ENCODE measurements at regions not wholly inside any gene's neighbourhood (a gene's known extent, or its start where the extent isn't known, plus 50 kb on each side); places are given as distances from the start of the nearest gene placed in this dataset.
A peak's percentile ranks its signal among the peaks of the same experiment; 100 is the strongest.

DNA sequence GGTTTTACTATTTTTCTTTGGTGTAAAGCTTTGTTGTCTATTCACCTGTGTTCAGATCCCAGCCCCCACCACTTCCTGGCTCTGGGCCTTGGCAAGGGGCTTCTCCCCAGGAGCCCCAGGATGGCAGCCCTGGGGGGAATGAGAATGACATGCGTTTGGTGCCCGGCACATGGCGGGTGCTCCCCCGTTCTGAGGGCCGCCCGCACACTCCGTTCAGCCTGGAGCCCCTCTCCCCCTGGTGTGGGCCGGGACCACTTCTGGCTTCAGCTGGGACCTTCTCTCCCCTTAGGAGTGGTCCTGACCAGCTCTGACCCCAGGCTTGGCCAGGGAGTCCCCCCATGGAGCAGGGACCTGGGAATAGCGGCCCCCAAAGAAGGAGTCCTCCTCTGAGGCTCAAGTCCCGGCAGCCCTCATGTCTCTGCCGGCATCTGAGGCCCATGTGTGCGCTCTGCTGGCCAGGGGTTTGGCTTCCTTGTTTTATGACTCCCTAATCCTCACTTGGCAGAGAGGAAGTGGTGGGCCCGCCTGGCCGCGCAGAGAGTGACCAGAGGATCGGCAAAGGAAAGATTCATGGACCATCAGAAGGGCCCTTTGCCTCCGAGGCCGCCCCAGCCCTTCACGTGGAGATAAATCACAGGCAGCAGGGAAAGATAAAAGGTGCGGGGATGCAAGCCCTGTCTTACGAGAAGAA, 57.0 kb upstream of the LMX1B start:
- Histone ChIP-seq H3K9me3 (ENCODE audit: control insufficient read depth, insufficient read depth, low read length) (no peaks in the 10 kb centered on the region), H3K4me3 (ENCODE audit: low read length) (no peak overlapping the region), H3K4me1 (ENCODE audit: control insufficient read depth, insufficient read depth, low read length) (no peaks in the 10 kb centered on the region), H3K36me3 (ENCODE audit: control insufficient read depth, insufficient read depth, low read length) (no peaks in the 10 kb centered on the region), H3K27me3 (ENCODE audit: control insufficient read depth, insufficient read depth, low read length) (no peaks in the 10 kb centered on the region), H3K27ac (ENCODE audit: low read length) (no peak overlapping the region)
- no CpG with 5 or more reads among the region's 21 CpGs for WGBS (ENCODE audit: insufficient coverage, insufficient read length)
- DNase-seq (ENCODE audit: low read depth, low spot score): no peak

DNA sequence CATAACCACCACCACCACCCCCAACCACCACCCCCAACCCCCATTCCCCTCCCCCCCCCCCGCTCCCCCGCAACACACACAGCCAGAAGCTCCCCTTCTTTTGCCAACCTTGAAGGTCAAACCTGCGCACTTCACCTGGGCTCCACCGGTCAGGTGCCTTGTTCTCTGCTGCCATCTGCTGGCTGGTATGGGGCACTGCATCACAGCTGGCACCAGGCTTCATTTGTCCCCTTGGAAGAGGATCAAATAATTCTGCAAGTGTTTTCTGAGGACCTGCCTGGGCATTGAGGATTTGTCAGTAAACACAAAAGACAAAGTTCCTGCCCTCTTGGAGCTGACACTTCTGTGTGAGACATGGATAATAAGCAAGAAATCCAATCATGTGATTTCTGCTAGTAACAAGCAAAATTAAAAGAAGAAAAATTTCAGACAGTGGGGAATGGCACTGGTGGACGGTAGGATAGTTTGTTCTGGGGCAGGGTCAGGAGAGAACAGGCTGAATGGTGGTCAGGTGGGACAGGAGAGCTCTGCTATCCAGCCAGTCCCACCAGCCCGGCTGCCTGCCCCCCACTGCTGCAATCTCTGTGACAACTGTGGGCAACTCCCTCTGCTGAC, 55.6 kb upstream of the LMX1B start:
- no peak overlapping the region for H3K4me3 ChIP-seq (ENCODE audit: low read length)
- no CpG with 5 or more reads among the region's 6 CpGs for WGBS (ENCODE audit: insufficient coverage, insufficient read length)
- DNase-seq (ENCODE audit: low read depth, low spot score): peak; percentile 74
- H3K4me1 ChIP-seq (ENCODE audit: control insufficient read depth, insufficient read depth, low read length): no peaks in the 10 kb centered on the region
- no peak overlapping the region for H3K27ac ChIP-seq (ENCODE audit: low read length)
- no peaks in the 10 kb centered on the region for H3K27me3 ChIP-seq (ENCODE audit: control insufficient read depth, insufficient read depth, low read length)
- no peaks in the 10 kb centered on the region for H3K36me3 ChIP-seq (ENCODE audit: control insufficient read depth, insufficient read depth, low read length)
- no peaks in the 10 kb centered on the region for H3K9me3 ChIP-seq (ENCODE audit: control insufficient read depth, insufficient read depth, low read length)

DNA sequence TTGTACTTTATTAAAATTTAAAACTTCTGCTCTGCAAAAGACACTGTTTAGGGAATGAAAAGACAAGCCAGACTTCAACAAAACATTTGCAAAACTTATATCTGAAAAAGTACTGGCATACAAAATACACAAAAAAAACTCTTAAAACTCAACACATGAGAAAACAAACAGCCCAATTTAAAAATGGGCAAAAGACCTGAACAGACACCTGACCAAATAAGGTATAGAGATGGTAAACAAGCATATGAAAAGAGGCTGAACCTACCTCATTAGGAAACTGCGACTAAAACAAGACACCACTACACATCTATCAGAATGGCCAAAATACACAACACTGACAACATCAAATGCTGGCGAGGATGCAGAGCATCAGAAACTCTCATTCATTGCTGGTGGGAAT, 54.4 kb upstream of the LMX1B start:
- no peak for DNase-seq (ENCODE audit: low read depth, low spot score)
- no peak overlapping the region for H3K27ac ChIP-seq (ENCODE audit: low read length)
- no peaks in the 10 kb centered on the region for H3K9me3 ChIP-seq (ENCODE audit: control insufficient read depth, insufficient read depth, low read length)
- H3K4me1 ChIP-seq (ENCODE audit: control insufficient read depth, insufficient read depth, low read length): no peaks in the 10 kb centered on the region
- WGBS (ENCODE audit: insufficient coverage, insufficient read length): no CpG with 5 or more reads among the region's 2 CpGs
- H3K36me3 ChIP-seq (ENCODE audit: control insufficient read depth, insufficient read depth, low read length): no peaks in the 10 kb centered on the region
- no peaks in the 10 kb centered on the region for H3K27me3 ChIP-seq (ENCODE audit: control insufficient read depth, insufficient read depth, low read length)
- H3K4me3 ChIP-seq (ENCODE audit: low read length): no peak overlapping the region

DNA sequence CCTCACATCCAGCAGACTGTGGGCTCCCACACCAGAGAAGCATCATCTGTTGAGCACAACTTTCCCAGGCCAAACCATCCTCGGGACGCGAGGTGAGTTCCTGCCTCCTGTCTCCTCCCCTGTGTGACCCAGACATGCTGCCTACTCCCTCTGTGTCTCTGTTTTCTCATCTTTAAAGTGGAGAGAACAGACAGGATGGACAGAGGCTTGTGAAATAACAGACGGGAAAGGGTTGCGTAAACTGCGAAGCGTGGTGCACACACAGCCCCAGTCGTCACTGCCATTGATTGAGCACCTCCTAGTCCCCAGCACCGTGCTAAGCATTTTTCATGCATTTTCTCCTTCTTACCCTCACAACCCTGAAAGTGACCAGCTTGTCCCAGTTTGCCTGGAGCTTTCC, 52.1 kb upstream of the LMX1B start:
- WGBS (ENCODE audit: insufficient coverage, insufficient read length): no CpG with 5 or more reads among the region's 9 CpGs
- no peak for DNase-seq (ENCODE audit: low read depth, low spot score)
- H3K27me3 ChIP-seq (ENCODE audit: control insufficient read depth, insufficient read depth, low read length): no peaks in the 10 kb centered on the region
- H3K4me3 ChIP-seq (ENCODE audit: low read length): no peak overlapping the region
- no peak overlapping the region for H3K27ac ChIP-seq (ENCODE audit: low read length)
- H3K36me3 ChIP-seq (ENCODE audit: control insufficient read depth, insufficient read depth, low read length): no peaks in the 10 kb centered on the region
- H3K9me3 ChIP-seq (ENCODE audit: control insufficient read depth, insufficient read depth, low read length): no peaks in the 10 kb centered on the region
- no peaks in the 10 kb centered on the region for H3K4me1 ChIP-seq (ENCODE audit: control insufficient read depth, insufficient read depth, low read length)

DNA sequence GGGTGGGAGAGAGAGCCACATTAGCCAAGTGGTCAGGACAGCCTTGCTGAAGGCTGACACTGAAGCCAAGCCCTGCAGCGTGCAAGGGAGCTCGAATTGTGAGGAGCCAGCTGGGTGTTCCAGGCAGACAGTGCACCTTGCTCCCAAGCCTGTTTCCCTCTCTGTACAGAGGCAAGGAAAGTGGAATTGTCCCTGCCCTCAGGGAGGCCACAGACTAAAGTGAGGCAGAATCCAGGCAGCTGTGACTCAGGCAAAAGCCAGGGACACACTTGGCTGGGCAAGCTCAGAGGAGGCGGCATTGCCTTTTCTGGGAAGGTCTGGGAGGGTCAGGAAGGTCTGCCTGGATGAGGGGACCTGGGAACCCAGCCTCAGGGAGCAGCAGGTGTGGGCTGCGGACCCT, 50.2 kb upstream of the LMX1B start:
- H3K9me3 ChIP-seq (ENCODE audit: control insufficient read depth, insufficient read depth, low read length): no peaks in the 10 kb centered on the region
- H3K27me3 ChIP-seq (ENCODE audit: control insufficient read depth, insufficient read depth, low read length): no peaks in the 10 kb centered on the region
- WGBS (ENCODE audit: insufficient coverage, insufficient read length): no CpG with 5 or more reads among the region's 4 CpGs
- no peak overlapping the region for H3K27ac ChIP-seq (ENCODE audit: low read length)
- no peaks in the 10 kb centered on the region for H3K36me3 ChIP-seq (ENCODE audit: control insufficient read depth, insufficient read depth, low read length)
- no peaks in the 10 kb centered on the region for H3K4me1 ChIP-seq (ENCODE audit: control insufficient read depth, insufficient read depth, low read length)
- DNase-seq (ENCODE audit: low read depth, low spot score): no peak
- H3K4me3 ChIP-seq (ENCODE audit: low read length): no peak overlapping the region

Data from iPS DF 6.9 (cell line).